Spleen (tissue), 11 donors: ENCODE measurements at regions not wholly inside any gene's neighbourhood (a gene's known extent, or its start where the extent isn't known, plus 50 kb on each side); places are given as distances from the start of the nearest gene placed in this dataset.

Experiments
- DNase-seq: peaks from one replicate; pipeline ENCODE4 v3.0.0-alpha.2; 2020
- H3K27ac ChIP-seq, 8 donors: fragments of 200-600 bp; sonication (generic) in 7 of 8; 1 replicate in 4 of 8; 2 replicates in 4 of 8; pipeline versions ENCODE4 v1.5.0 to v1.8.0; 2016 to 2021; ENCODE audit warnings: inconsistent platforms in 4 of 8, mild to moderate bottlenecking in 4 of 8, moderate library complexity in 1 of 8
- H3K27me3 ChIP-seq, 7 donors: fragments of 200-600 bp; sonication (generic) in 6 of 7; replicated peaks in 1 of 7; 1 replicate in 4 of 7; 2 replicates in 3 of 7; pipeline versions ENCODE4 v1.5.0 to v1.8.0; 2016 to 2021; ENCODE audit warnings: inconsistent platforms in 3 of 7, mild to moderate bottlenecking in 1 of 7
- H3K36me3 ChIP-seq, 6 donors: fragments of 200-600 bp; sonication (generic) in 5 of 6; 1 replicate in 4 of 6; 2 replicates in 2 of 6; pipeline versions ENCODE4 v1.5.0 to v1.8.0; 2016 to 2021; ENCODE audit warnings: inconsistent platforms in 2 of 6
- H3K4me1 ChIP-seq, 6 donors: fragments of 200-600 bp; sonication (generic) in 5 of 6; 1 replicate in 3 of 6; 2 replicates in 3 of 6; pipeline versions ENCODE4 v1.5.0 to v1.8.0; 2016 to 2021; ENCODE audit warnings: inconsistent platforms in 3 of 6
- H3K4me3 ChIP-seq, 8 donors: fragments of 200-600 bp; sonication (generic) in 7 of 8; 1 replicate in 4 of 8; 2 replicates in 4 of 8; pipeline versions ENCODE4 v1.5.0 to v1.8.0; 2016 to 2021; ENCODE audit warnings: inconsistent platforms in 4 of 8, mild to moderate bottlenecking in 4 of 8, moderate library complexity in 2 of 8
- H3K9me3 ChIP-seq, 8 donors: fragments of 200-600 bp; sonication (generic) in 7 of 8; 1 replicate in 4 of 8; 2 replicates in 4 of 8; pipeline versions ENCODE4 v1.5.0 to v1.8.0; 2016 to 2021; ENCODE audit warnings: inconsistent platforms in 4 of 8
- CTCF ChIP-seq, 11 experiments: fragments of 200-600 bp in 7 of 11; fragments of 450-650 bp in 4 of 11; sonication (generic) in 4 of 11; IDR thresholded peaks in 8 of 11; conservative IDR thresholded peaks in 3 of 11; 1 replicate in 7 of 11; 2 replicates in 4 of 11; pipeline versions ENCODE4 v1.4.0 to v1.8.0; 2016 to 2021; ENCODE audit warnings: antibody characterized with exemption in 11 of 11, inconsistent platforms in 4 of 11, mild to moderate bottlenecking in 1 of 11
- POLR2A ChIP-seq, 3 donors: fragments of 450-650 bp; IDR thresholded peaks; one replicate each; pipeline ENCODE4 v1.5.1; 2017; ENCODE audit warnings: antibody characterized with exemption in 3 of 3, mild to moderate bottlenecking in 1 of 3
- POLR2AphosphoS5 ChIP-seq, 3 donors: sonication (generic); formaldehyde crosslinking; IDR thresholded peaks; one replicate each; pipeline ENCODE4 v1.5.1; 2017; ENCODE audit warnings: antibody characterized with exemption in 3 of 3
- WGBS, 5 donors: extraction: QIAGEN DNeasy Blood & Tissue Kit in 3 of 5; methylation state at CpG; one replicate each; pipeline versions ENCODE4 v1.1.5 to v1.1.7; 2013 to 2018; 5-methylcytosine and 5-hydroxymethylcytosine counted together
- intact Hi-C: fragments of 100-400 bp; cut with DNase I; formaldehyde crosslinking; loops from one replicate; pipeline ENCODE4 v1.15.0; 2023; ENCODE audit warnings: low total_unique reads
- donor health status: healthy with polysubstance abuse.
- donor health status: DM: no; HTN: no; CAD: no; lungs with moderate emphysema.
- donor health status: DM: no; HTN: no; CAD: no.
- donor health status: Bipolar disorder and iron deficiency.
- donor health status: healthy.
- donor health status: DM: no; HTN: no; CAD: no.
- donor health status: DM: yes; HTN: yes; CAD: no.

GRCh38 chr2:217420854-217421253 is 561.0 kb upstream of the TNP1 start:
- no peaks in the 10 kb centered on the region for H3K36me3 ChIP-seq
- no peak for TF ChIP-seq CTCF (IDR thresholded peaks at IDR 0.05 in 8 of 11, conservative IDR thresholded peaks at IDR 0.05 in 3 of 11)
- TF ChIP-seq POLR2AphosphoS5 (IDR thresholded peaks at IDR 0.05), result no peak
- TF ChIP-seq POLR2A (IDR thresholded peaks at IDR 0.05), result no peak
- no peaks in the 10 kb centered on the region for H3K27me3 ChIP-seq
- peaks cover 0 to 9% (median 0%) of the 10 kb centered on the region in 8 donors for H3K9me3 ChIP-seq
- WGBS, 5 donors, result 79 to 92% (median 83%) methylated on average over 4 of the region's 4 CpGs
- no peak for DNase-seq
- H3K4me1 ChIP-seq, result no peaks in the 10 kb centered on the region
- peak overlapping the region in 1 of 8 donors; percentile 19 for H3K27ac ChIP-seq
- no peak overlapping the region for H3K4me3 ChIP-seq
- intact Hi-C loops, result no loop called here

- H3K27me3 ChIP-seq, result no peaks in the 10 kb centered on the region
- intact Hi-C loops, result no loop called here
- H3K4me1 ChIP-seq, result no peaks in the 10 kb centered on the region
- TF ChIP-seq CTCF (IDR thresholded peaks at IDR 0.05 in 8 of 11, conservative IDR thresholded peaks at IDR 0.05 in 3 of 11) (no peak), POLR2AphosphoS5 (IDR thresholded peaks at IDR 0.05) (no peak), POLR2A (IDR thresholded peaks at IDR 0.05) (no peak)
- H3K9me3 ChIP-seq, result no peaks in the 10 kb centered on the region
- DNase-seq, result no peak
- no peak overlapping the region for H3K4me3 ChIP-seq
- WGBS, 5 donors, result 85 to 94% (median 93%) methylated on average over 5 of the region's 5 CpGs
- H3K27ac ChIP-seq, result no peak overlapping the region
- no peaks in the 10 kb centered on the region for H3K36me3 ChIP-seq
Observed at GRCh38 chr2:217419055-217419671, 559.3 kb upstream of the TNP1 start.

- TF ChIP-seq POLR2AphosphoS5 (IDR thresholded peaks at IDR 0.05), result no peak
- TF ChIP-seq POLR2A (IDR thresholded peaks at IDR 0.05), result no peak
- no peak for TF ChIP-seq CTCF (IDR thresholded peaks at IDR 0.05 in 8 of 11, conservative IDR thresholded peaks at IDR 0.05 in 3 of 11)
- 75 to 93% (median 88%) methylated on average over 3 of the region's 3 CpGs for WGBS, 5 donors
- Histone ChIP-seq H3K4me3 (no peak overlapping the region), H3K27ac (no peak overlapping the region), H3K9me3 (no peaks in the 10 kb centered on the region), H3K36me3 (no peaks in the 10 kb centered on the region), H3K27me3 (no peaks in the 10 kb centered on the region), H3K4me1 (no peaks in the 10 kb centered on the region)
- intact Hi-C loops, result no loop called here
- no peak for DNase-seq
Observed at GRCh38 chr2:217418544-217418943, 558.7 kb upstream of the TNP1 start.

GRCh38 chr2:217418090-217418489 is 558.2 kb upstream of the TNP1 start:
- DNase-seq, result no peak
- 91 to 96% (median 91%) methylated on average over 3 of the region's 3 CpGs for WGBS, 5 donors
- Histone ChIP-seq H3K27ac (no peak overlapping the region), H3K4me3 (no peak overlapping the region), H3K9me3 (no peaks in the 10 kb centered on the region), H3K4me1 (no peaks in the 10 kb centered on the region), H3K36me3 (no peaks in the 10 kb centered on the region), H3K27me3 (no peaks in the 10 kb centered on the region)
- intact Hi-C loops, result no loop called here
- TF ChIP-seq CTCF (IDR thresholded peaks at IDR 0.05 in 8 of 11, conservative IDR thresholded peaks at IDR 0.05 in 3 of 11) (no peak), POLR2A (IDR thresholded peaks at IDR 0.05) (no peak), POLR2AphosphoS5 (IDR thresholded peaks at IDR 0.05) (no peak)
